ENCODE measurements at regions not wholly inside any gene's neighbourhood (a gene's known extent, or its start where the extent isn't known, plus 50 kb on each side); places are given as distances from the start of the nearest gene placed in this dataset.
A peak's percentile ranks its signal among the peaks of the same experiment; 100 is the strongest.
"Not testable (repeated sequence)": the region's sequence is repeated elsewhere in the genome, so short reads cannot be mapped to it uniquely, and the experiment has no call there.

GRCh38 chr4:13763707-13764106 lies 136.2 kb upstream of the BOD1L1 start:
- no peak for DNase-seq (ENCODE audit: low spot score)

DNA sequence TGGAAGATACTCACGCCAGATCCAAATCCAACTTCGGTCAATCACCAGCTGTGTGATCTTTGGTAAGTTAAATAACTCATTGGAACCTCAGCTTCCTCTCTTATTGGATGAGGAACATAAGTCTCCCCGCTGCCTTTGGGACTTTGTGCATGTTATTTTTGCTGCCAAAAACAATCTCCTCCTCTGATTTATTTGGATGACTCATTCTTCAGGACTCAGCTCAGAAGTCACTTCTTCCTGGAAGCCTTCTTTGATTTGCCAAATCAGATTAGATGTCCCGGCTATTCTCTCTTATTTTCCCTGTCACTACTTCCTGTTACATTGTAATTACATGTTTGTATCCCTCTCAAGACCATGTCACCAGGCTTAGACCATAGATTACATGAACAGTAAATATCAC lies 138.0 kb upstream of the BOD1L1 start:
- DNase-seq (ENCODE audit: low spot score) = no peak

DNA sequence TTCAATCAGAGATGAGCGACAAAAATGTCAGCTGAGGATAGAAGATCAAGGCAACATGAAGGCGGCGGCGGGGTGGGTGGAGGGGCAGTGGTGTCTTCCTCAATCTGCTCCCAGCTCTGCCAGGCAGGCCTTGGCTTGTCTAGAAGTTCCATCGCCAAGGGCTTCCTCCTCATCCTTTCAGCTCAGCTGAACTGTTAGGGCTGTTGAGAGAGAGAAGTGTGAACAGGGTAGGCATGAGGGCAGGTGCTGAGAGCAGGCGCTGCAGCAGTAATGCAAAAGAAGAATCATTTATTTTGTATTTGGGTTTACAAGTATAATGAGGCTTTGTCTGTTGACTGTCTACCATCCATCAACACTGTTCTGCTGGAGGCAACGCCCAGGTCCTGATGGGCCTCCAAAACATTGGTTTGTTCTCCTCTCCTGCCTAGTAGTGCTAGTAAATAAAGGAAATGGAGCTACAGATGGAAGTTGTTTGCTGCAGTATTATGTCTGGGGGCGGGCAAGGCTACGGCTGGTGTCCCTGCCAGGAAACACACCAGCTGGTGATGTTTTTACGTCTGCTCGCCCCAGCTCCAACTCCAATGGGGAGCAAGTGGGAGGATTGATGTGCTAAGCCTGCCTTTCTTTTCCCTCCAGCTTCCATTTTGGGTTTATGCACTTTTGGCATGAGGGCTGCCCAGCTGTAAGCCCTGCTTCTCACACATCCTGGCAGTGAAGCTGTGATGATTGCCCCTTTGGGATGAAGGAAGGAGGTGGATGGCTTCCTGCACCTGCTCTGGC lies 139.4 kb upstream of the BOD1L1 start:
- no peak for DNase-seq (ENCODE audit: low spot score)

DNA sequence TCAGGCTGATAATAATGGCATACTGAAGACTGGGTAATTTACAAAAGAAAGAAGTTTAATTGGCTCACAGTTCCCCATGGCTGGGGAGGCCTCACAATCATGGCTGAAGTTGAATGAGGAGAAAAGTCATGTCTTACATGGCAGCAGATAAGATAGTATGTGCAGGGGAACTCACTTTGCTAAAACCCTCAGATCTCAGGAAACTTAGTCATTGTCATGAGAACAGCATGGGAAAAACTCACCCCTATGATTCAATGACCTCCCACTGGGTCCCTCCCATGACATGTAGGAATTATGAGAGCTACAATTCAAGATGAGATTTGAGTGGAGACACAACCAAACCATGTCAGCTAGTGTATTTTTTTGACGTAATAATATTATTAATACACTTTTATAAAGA lies 149.8 kb upstream of the BOD1L1 start:
- no peak for DNase-seq (ENCODE audit: low spot score)

GRCh38 chr4:13778367-13778766 lies 150.8 kb upstream of the BOD1L1 start:
- DNase-seq (ENCODE audit: low spot score) = no peak

DNA sequence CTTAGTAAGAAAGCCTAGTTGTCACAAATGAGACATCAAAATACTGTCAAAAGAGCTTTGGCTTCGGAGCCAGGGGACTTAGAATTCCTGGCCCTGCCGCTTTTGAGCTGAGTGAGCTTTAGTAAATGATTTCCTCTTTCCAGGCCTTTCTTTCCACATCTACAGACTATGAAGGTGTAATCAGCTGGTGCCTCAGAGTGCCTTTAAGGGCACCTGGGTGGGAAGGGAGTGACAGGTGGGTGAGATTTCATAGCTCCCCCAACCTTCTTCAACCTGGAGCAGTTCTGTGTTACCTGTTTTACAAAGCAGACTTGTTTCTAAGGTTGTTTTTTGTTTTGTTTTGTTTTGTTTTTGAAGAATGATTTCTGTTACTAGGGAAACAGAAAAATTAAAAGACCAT lies 154.7 kb upstream of the BOD1L1 start:
- DNase-seq (ENCODE audit: low spot score) = no peak

DNA sequence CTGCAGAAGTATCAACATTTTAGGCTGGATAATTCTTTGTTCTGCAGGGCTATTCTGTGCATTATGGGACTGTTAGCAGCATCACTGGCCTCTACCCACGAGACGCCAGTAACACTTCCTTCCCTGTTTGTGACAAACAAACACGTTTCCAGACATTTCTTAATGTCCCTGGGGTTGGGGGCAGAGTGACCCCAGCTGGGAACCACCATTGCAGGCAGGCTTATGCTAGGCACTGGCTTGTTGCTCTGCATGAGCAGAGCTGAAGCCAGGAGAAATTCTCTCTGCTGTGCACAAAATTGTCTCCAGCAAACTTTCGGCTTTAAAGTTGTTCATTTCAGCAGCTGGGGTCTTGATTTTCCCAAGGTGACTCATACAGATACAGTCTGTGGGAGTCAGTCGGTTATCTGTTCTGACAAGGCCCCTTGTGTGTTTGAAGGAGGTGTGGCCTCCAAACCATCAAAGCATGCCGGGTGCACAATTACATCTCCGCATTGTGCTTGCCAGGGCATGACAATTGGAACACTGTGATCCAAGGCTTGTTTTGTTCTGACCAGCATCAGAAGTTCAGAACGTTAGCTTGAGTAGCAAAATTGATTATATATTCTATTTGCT lies 156.4 kb upstream of the BOD1L1 start:
- DNase-seq (ENCODE audit: low spot score) = no peak

DNA sequence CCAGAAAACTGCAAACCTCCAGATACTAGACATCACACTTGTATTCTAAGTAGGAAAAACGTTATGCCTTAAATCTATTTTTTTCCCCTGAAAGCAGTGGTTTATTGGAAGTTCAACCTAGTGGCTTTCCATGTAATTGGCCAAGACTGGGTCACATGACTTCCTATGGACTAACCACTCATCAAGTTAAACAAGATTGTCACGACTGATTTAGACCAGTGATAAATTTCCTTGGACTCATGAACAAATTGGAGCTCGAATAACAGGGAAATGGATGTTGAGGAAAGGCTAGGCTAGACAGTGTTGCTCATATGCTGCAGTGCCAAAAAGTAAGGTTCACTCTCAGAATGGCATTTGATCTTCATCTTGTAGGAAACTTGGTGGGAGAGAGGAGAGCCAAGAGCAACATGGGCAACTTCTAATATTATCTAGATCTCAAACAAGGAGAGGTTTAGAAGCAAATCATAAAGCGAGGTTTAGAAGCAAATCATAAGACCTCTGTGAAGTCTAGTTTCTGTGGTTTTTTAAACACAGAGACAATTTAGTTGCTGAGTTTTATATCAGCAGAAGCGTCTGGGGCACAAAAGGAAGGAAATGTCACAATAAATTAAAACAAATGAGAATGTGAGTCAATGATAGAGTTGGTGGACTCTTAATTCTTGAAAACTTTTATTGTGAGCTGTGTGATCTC lies 165.6 kb upstream of the BOD1L1 start:
- DNase-seq (ENCODE audit: low spot score) = peak; percentile 1

DNA sequence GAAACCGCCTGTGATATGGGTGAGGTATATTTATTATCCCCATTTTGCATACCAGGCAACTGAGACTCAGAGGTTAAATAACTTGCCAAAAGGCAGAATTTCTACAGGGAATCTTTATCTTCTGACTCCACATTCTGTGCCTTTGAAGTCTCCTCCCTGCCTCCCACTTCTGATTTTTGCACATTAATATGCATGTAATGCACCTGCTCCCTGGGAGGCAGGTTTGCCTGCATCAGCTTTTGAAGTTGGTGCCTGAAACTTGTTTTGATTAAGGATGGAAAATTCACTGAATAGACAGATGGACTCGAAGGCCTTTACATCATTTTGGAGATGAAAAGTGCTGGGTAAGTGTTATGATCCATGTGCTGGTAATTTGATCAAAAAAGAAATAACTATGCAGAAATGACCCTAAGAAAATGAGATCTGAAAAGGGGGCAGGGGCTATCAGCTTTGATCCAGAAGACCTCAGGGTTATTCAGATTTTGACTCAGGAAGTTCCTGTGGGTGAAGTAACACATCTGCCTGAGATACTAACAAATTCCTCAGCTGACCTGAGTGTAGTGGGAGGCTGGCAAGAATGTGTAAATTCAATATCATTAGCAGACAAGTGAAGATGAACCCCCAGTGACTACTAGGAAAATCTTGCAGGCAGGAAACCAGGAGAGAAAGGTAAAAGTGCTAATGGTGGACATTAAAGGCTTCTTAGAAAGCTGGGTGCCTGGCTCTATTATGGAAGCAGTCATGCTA lies 167.5 kb upstream of the BOD1L1 start:
- no peak for DNase-seq (ENCODE audit: low spot score)

- DNase-seq (ENCODE audit: low spot score) = no peak
These were observed 169.5 kb upstream of the BOD1L1 start for GRCh38 chr4:13797061-13797460.

DNA sequence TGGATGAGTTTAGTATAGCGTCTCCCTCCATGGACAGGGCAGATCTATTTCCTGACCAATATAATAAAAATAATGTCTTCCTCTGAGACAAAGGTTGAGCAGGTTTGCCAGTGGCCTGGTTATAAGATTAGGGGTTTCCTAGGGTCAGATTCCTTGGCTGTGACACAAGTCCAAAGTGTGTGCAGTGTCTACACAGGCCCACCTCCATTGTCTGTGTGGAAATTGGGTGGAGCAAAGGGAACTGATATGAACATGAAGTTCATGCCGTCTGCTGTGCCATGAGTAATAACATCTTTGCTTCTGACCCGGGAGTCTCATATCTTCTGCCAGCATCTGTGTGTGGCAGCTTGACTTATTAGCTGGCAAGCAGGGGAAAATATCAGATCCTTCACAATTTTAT lies 187.7 kb upstream of the BOD1L1 start:
- DNase-seq (ENCODE audit: low spot score) = no peak

DNA sequence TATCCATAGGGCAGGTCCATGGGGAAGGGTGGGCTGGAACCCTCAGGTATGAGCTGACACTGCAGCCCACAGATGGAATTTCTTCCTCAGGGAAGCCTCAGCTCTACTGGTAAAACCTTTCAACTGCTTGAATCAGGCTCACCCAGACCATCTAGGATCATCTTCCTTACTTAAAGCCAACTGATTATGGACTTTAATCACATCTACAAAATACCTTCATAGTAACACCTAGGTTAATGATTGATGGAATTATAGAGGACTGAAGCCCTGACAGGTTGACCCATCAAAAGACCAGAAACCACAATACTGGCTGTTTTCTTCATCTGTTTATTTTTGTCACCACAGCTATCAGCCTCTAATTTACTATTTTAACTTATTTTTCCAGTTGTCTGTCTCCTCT lies 188.9 kb upstream of the BOD1L1 start:
- DNase-seq (ENCODE audit: low spot score) = no peak

GRCh38 chr4:13821522-13821921 lies 194.0 kb upstream of the BOD1L1 start:
- DNase-seq (ENCODE audit: low spot score) = no peak

GRCh38 chr4:13825822-13826221 lies 198.3 kb upstream of the BOD1L1 start:
- DNase-seq (ENCODE audit: low spot score) = not testable (repeated sequence)

- DNase-seq (ENCODE audit: low spot score) = no peak
These were observed 201.9 kb upstream of the BOD1L1 start for GRCh38 chr4:13829457-13829856.

- no peak for DNase-seq (ENCODE audit: low spot score)
These were observed 202.9 kb upstream of the BOD1L1 start for GRCh38 chr4:13830449-13830848.

GRCh38 chr4:13833171-13833804 lies 205.8 kb upstream of the BOD1L1 start:
- DNase-seq (ENCODE audit: low spot score) = no peak

- no peak for DNase-seq (ENCODE audit: low spot score)
These were observed 209.7 kb upstream of the BOD1L1 start for GRCh38 chr4:13836946-13837912.

- DNase-seq (ENCODE audit: low spot score) = no peak
These were observed 213.1 kb upstream of the BOD1L1 start for GRCh38 chr4:13840502-13841190.

DNA sequence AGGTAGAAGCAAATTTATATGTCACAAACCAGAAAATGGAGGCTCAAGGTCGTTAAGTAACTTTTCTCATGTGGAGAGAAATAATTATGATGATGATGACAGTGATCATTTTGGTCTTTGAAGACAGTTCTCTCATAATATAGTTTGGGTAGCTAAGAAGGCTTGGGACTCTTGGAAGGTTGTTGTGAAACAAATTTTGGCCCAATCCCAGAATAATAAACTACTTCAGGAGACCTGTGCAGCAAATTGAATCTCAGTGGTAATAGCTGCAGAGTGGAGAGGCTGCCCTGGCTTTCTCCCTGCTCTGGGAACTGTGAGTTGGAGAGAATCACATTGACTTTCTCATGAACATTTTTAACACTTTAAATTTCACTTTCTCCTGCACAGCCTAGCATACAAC lies 217.2 kb upstream of the BOD1L1 start:
- DNase-seq (ENCODE audit: low spot score) = no peak
